HFF-Myc (cell line): ENCODE measurements at regions not wholly inside any gene's neighbourhood (a gene's known extent, or its start where the extent isn't known, plus 50 kb on each side); places are given as distances from the start of the nearest gene placed in this dataset.
"Not testable (repeated sequence)": the region's sequence is repeated elsewhere in the genome, so short reads cannot be mapped to it uniquely, and the experiment has no call there.

Source experiments
- DNase-seq: peaks from one replicate; pipeline ENCODE4 v3.0.0-alpha.2; 2011; ENCODE audit warnings: low read depth; ENCODE audit errors: extremely low read depth
- H3K4me3 ChIP-seq: replicated peaks from 2 replicates; pipeline ENCODE4 v1.5.1; 2011; ENCODE audit warnings: low read depth, mild to moderate bottlenecking, control low read depth, low read length
- TF ChIP-seq, protein P1 (sequence below): IDR thresholded peaks from 2 replicates; pipeline ENCODE4 v1.5.1; 2012; ENCODE audit warnings: mild to moderate bottlenecking, low read depth, low read length, control low read depth; ENCODE audit errors: missing control alignments

DNA sequence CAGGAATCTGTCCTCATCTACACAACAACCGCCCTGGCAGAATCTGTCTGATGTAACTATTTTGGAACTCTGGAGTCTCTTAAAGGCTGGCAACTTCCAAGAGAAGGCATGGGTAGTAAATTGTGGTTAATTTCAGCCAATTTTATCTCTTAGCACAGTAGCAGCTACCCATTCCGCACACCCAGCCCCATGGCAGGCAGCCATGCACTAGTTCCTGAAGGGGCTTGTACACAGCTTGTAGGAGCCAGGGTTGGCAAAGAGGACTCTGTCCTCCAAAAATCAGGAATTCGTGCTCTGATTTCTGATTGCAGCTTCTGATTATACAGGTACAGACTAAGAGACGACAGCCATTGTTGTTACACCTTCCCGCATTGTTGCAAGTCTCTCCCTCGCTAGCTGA lies 155.9 kb downstream of the RNF144B start:
- no peak for DNase-seq
- TF ChIP-seq, protein P1, sequence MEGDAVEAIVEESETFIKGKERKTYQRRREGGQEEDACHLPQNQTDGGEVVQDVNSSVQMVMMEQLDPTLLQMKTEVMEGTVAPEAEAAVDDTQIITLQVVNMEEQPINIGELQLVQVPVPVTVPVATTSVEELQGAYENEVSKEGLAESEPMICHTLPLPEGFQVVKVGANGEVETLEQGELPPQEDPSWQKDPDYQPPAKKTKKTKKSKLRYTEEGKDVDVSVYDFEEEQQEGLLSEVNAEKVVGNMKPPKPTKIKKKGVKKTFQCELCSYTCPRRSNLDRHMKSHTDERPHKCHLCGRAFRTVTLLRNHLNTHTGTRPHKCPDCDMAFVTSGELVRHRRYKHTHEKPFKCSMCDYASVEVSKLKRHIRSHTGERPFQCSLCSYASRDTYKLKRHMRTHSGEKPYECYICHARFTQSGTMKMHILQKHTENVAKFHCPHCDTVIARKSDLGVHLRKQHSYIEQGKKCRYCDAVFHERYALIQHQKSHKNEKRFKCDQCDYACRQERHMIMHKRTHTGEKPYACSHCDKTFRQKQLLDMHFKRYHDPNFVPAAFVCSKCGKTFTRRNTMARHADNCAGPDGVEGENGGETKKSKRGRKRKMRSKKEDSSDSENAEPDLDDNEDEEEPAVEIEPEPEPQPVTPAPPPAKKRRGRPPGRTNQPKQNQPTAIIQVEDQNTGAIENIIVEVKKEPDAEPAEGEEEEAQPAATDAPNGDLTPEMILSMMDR, result no peak
- H3K4me3 ChIP-seq, result no peak overlapping the region

DNA sequence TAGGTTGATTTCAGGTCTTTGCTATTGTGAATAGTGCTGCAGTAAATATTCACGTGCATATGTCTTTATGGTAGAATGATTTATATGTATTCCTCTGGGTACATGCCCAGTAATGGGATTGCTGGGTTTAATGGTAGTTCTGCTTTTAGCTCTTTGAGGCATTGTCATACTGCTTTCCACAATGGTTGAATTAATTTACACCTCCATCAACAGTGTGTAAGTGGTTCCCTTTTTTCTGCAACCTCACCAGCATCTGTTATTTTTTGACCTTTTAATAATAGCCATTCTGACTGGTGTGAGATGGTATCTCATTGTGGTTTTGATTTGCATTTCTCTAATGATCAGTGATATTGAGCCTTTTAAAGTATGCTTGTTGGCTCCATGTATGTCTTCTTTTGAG lies 158.0 kb downstream of the RNF144B start:
- not testable (repeated sequence) for H3K4me3 ChIP-seq, DNase-seq

DNA sequence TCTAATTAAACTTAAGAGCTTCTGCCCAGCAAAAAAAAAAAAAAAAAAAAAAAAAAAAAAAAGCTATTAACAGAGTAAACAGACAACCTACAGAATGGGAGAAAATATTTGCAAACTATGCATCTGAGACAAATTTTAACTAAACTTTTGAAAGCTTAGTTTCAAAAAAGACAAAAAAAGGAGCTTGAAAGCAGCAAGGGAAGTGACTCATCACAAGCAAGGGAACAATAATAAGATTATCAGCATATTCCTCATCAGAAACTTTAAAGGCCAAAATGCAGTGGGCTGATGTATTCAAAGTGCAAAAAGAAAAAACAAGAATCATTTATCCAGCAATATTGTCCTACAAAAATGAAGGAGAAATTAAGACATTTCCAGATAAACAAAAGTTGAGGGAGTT lies 158.6 kb downstream of the RNF144B start:
- TF ChIP-seq, protein P1, result no peak
- H3K4me3 ChIP-seq, result no peak overlapping the region
- DNase-seq, result no peak

DNA sequence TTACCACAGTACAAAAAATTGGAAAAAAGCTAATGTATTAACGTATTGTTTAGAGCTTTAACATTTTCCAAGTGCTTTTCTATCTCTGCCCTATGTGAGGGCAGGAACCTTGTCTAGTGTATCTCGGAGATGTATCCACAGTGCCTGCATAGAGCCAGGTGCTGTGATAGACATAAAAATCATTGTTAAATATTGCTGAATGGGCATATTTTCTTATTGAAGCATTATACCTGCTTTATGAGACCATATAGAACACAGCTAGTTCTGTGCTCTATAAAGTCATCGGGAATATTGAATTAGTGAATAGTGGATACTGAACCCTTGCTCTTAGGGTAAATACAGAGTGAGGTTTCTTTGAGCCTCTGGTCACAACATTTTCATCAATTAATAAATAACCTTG lies 163.0 kb downstream of the RNF144B start:
- DNase-seq, result no peak
- TF ChIP-seq, protein P1, result no peak
- no peak overlapping the region for H3K4me3 ChIP-seq

DNA sequence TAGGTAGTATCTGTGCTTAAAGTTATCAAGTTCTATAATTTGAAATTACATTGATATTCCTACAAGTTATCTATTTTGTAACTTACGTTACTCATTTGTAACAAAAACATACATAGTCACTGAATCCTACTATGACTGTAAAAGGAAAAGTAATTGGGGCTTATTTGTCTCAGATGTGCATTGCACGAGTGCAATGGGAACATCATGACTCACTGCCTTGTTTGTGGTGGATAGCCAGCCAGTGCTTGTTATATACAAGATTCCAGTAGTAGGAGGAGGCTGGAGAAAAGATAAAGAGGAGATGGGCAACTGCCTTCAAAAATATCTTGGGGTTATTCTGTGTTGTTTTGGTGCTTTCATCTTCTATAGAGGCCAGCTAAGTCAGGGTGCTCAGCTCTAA lies 164.1 kb downstream of the RNF144B start:
- no peak overlapping the region for H3K4me3 ChIP-seq
- TF ChIP-seq, protein P1, result no peak
- DNase-seq, result peak; percentile 27

DNA sequence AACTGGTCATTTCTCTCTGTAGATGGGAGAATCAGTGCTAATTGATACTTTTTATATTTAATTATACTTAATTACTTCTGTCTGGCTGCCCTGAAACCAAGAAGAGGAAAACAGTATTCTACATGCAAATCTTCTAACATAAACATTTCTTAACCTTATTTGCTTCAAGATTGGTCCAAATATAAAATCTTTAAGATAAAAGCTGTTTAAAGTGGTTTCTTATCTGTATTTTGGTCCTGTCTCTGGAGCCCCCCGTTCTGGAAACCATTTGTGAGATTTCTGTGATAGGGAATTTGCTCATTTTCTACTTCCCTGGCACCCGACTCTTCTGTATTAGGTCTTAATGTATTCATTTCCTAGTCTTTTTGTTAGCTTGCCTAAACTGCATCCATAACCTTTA lies 168.6 kb downstream of the RNF144B start:
- TF ChIP-seq, protein P1, result no peak
- no peak overlapping the region for H3K4me3 ChIP-seq
- no peak for DNase-seq

DNA sequence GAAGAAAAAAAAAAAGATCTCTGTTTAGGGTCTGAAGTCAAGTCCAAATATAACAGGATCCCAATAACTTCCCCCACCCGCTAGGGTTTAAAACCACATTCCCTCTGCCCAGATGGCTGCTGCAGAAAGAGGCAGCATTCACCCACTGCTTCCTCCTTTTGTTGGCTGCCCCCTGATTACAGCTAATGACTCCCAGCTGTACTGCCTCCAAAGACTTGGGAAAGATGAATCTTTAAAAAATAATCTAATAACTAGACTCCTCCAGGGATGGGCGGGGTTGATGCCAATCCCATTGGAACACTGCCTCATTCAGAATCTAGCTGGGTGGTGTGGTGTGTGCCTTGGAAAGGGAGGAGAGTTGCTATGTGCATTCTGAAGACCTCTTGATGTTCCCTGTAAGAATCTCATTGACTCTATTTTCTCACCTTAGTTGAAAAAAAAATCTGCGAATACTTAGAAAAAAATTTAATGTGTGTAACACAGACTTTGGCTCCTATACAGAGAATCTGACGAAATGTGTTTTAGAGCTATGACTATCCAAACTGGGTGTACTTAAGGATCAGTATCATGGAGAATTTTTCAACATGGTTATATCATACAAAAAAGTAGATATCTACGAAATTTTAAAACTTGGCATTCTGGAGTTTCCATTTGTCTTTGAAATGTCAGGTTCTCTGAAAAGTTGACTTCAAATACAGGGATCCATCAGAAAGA lies 174.0 kb downstream of the RNF144B start:
- TF ChIP-seq, protein P1, result no peak
- no peak overlapping the region for H3K4me3 ChIP-seq
- no peak for DNase-seq
